OCI-LY7 (cell line): ENCODE measurements at regions not wholly inside any gene's neighbourhood (a gene's known extent, or its start where the extent isn't known, plus 50 kb on each side); places are given as distances from the start of the nearest gene placed in this dataset.

Experiments used
- BruUV-seq: library from RNA; stranded (reverse); fragments of 400-500 nt; replicated peaks from 2 replicates; lab custom pipeline; 2021; lab: Mats Ljungman, UMichigan
- CTCF ChIA-PET: fragments of 300-600 bp; sonication (Branson Sonifier 250); formaldehyde crosslinking; loops from one replicate; lab custom pipeline; 2022; ENCODE audit warnings: antibody characterized with exemption; ENCODE audit not compliant: unreplicated experiment; lab: Charles Lee
- POLR2A ChIA-PET: fragments of 300-600 bp; sonication (Branson Sonifier 250); formaldehyde crosslinking; loops from one replicate; lab custom pipeline; 2022; ENCODE audit warnings: antibody characterized with exemption; lab: Charles Lee
- DNase-seq: peaks from one replicate; pipeline ENCODE4 v3.0.0-alpha.2; 2015; ENCODE audit warnings: low spot score
- H2AFZ ChIP-seq: fragments of 200-600 bp; sonication (generic), shearing (Covaris generic); 2 replicates; pipeline ENCODE4 v1.6.1; 2014; ENCODE audit warnings: mild to moderate bottlenecking, antibody characterized with exemption, low read length, moderate library complexity
- H3K27ac ChIP-seq: fragments of 200-600 bp; sonication (generic); 2 replicates; pipeline ENCODE4 v1.5.1; 2014; ENCODE audit warnings: mixed run types, low read depth, mild to moderate bottlenecking, moderate library complexity, low read length, inconsistent platforms; ENCODE audit not compliant: poor library complexity, severe bottlenecking
- H3K36me3 ChIP-seq: fragments of 200-600 bp; sonication (generic); 2 replicates; pipeline ENCODE4 v1.6.1; 2014; ENCODE audit warnings: mild to moderate bottlenecking, antibody characterized with exemption, low read length, moderate library complexity, mixed read lengths; ENCODE audit not compliant: insufficient read depth
- H3K4me1 ChIP-seq: fragments of 200-600 bp; sonication (generic); 2 replicates; pipeline ENCODE4 v1.5.1; 2014; ENCODE audit warnings: mild to moderate bottlenecking, low read length; ENCODE audit not compliant: insufficient read depth, poor library complexity, severe bottlenecking
- H3K4me2 ChIP-seq: fragments of 200-600 bp; sonication (generic); 2 replicates; pipeline ENCODE4 v1.6.1; 2014; ENCODE audit warnings: mild to moderate bottlenecking, low read length
- H3K4me3 ChIP-seq: fragments of 200-600 bp; sonication (generic); 2 replicates; pipeline ENCODE4 v1.5.1; 2014; ENCODE audit warnings: mild to moderate bottlenecking, low read depth, low read length; ENCODE audit not compliant: poor library complexity, severe bottlenecking
- H3K79me2 ChIP-seq: fragments of 200-600 bp; sonication (generic); 2 replicates; pipeline ENCODE4 v1.6.1; 2016; ENCODE audit warnings: low read depth, mild to moderate bottlenecking, low read length, moderate library complexity, mixed read lengths; ENCODE audit not compliant: insufficient read depth
- H3K9me2 ChIP-seq: fragments of 200-600 bp; sonication (generic); 2 replicates; pipeline ENCODE4 v1.6.1; 2016; ENCODE audit warnings: mild to moderate bottlenecking, low read length, mixed read lengths; ENCODE audit not compliant: insufficient read depth
- H3K9me3 ChIP-seq: fragments of 200-600 bp; sonication (generic); 2 replicates; pipeline ENCODE4 v1.6.1; 2014; ENCODE audit warnings: mild to moderate bottlenecking, mixed run types, low read length, mixed read lengths
- H4K20me1 ChIP-seq: fragments of 200-600 bp; sonication (generic); 2 replicates; pipeline ENCODE4 v1.6.1; 2014; ENCODE audit warnings: mild to moderate bottlenecking, antibody characterized with exemption, low read length, moderate library complexity, mixed read lengths; ENCODE audit not compliant: insufficient read depth
- CTCF ChIP-seq: fragments of 200-600 bp; sonication (generic); conservative IDR thresholded peaks from 2 replicates; pipeline ENCODE4 v1.5.1; 2014; ENCODE audit warnings: mild to moderate bottlenecking, antibody characterized with exemption, low read length, moderate library complexity, mixed read lengths
- EZH2phosphoT487 ChIP-seq: fragments of 200-600 bp; sonication (generic); IDR thresholded peaks from 2 replicates; pipeline ENCODE4 v1.6.1; 2018; ENCODE audit warnings: low read depth, borderline replicate concordance, mild to moderate bottlenecking, mixed run types, antibody characterized with exemption, low read length, moderate library complexity, mixed read lengths
- intact Hi-C: fragments of 100-400 bp; cut with micrococcal nuclease; formaldehyde crosslinking; loops from one replicate; pipeline ENCODE4 v1.10.0; 2022; ENCODE audit not compliant: unreplicated experiment

DNA sequence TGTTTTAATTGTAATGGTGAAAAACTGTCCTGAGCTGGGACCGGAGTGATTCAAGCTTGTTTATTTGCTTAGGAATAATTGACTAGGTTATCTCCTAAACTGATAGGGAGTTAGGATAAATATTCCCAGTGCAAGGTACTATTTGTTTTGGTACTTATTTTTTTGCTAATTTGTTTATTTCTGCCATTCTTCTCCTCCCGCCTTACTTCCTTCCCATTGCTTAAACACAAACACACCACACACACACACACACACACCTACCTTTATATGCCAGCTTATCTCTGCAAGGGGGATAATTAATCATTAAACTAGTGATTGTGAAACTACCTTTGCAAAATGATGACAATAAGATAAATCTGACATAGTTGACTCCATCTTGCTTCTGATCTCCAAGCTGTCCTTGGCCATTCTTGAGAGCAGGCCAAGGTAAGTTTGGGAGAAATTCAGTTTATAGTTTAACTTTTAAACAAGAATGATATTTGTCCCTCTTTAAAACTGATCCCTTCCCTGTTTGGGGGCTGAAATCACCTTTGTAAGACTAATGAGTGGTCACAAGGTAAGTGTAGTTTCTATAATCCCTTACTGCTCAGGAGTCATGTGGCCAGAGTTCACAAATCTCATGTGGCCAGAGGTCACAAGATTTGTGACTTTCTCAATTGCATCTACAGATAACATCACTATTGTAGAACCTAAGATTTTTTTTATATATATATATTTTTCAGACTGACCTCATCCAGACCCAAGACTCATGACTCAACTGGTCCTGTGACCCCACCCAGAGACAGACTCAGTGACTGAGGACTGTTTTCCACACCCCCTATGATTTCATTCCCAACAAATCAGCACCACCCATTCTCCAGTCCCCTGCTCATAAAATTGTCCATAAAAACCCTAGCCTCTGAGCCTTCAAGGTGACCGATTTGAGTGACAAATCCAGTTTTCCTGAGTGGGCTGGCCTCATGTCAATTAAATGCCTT lies 83.1 kb upstream of the LRRTM4 start:
- intact Hi-C loops, result no loop called here

DNA sequence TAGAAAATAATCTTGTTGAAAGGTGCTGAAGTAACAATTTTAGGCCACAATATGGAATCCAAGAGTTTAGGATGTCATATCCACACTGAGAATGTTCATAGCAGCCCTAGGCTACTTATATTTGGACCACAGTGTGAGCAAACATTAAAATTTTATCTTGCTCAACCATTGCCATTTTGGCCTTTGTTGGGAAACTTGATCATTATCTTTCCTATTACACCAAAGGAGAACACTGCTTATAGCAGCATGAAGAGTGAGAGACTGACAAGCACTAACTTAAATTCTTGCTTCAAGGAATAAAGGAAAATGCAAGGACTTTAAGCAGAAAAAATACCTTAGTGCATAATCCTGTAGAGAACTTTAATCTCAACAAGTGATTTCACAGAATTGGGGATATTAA lies 86.3 kb upstream of the LRRTM4 start:
- BruUV-seq, result no TSS peak
- Histone ChIP-seq H3K79me2 (no peaks in the 10 kb centered on the region), H3K4me2 (no peak overlapping the region), H3K36me3 (no peaks in the 10 kb centered on the region), H3K27ac (no peak overlapping the region), H3K9me3 (no peaks in the 10 kb centered on the region), H2AFZ (no peak overlapping the region), H3K4me3 (no peak overlapping the region), H3K4me1 (no peaks in the 10 kb centered on the region), H4K20me1 (no peaks in the 10 kb centered on the region), H3K9me2 (no peaks in the 10 kb centered on the region)
- ChIA-PET CTCF (no interaction called here), POLR2A (no interaction called here)
- TF ChIP-seq EZH2phosphoT487, result no peak
- no peak for TF ChIP-seq CTCF
- no peak for DNase-seq
- intact Hi-C loops, result no loop called here

More for the DNA sequence above, 83.1 kb upstream of the LRRTM4 start:
- Histone ChIP-seq H2AFZ (no peak overlapping the region), H3K9me3 (no peaks in the 10 kb centered on the region), H3K36me3 (no peaks in the 10 kb centered on the region), H3K79me2 (no peaks in the 10 kb centered on the region), H3K27ac (no peak overlapping the region), H4K20me1 (no peaks in the 10 kb centered on the region), H3K9me2 (no peaks in the 10 kb centered on the region), H3K4me3 (no peak overlapping the region), H3K4me1 (no peaks in the 10 kb centered on the region), H3K4me2 (no peak overlapping the region)
- TF ChIP-seq CTCF, result no peak
- no peak for TF ChIP-seq EZH2phosphoT487
- ChIA-PET CTCF (no interaction called here), POLR2A (no interaction called here)
- no peak for DNase-seq
- BruUV-seq, result no TSS peak

GRCh38 chr2:77629539-77629938 lies 107.4 kb upstream of the LRRTM4 start:
- Histone ChIP-seq H3K4me3 (no peak overlapping the region), H4K20me1 (no peaks in the 10 kb centered on the region), H3K4me2 (no peak overlapping the region), H3K9me3 (no peaks in the 10 kb centered on the region), H2AFZ (no peak overlapping the region), H3K9me2 (no peaks in the 10 kb centered on the region), H3K36me3 (no peaks in the 10 kb centered on the region), H3K79me2 (no peaks in the 10 kb centered on the region), H3K27ac (no peak overlapping the region), H3K4me1 (no peaks in the 10 kb centered on the region)
- TF ChIP-seq CTCF, result no peak
- no peak for TF ChIP-seq EZH2phosphoT487
- no TSS peak for BruUV-seq
- ChIA-PET CTCF (no interaction called here), POLR2A (no interaction called here)
- DNase-seq, result no peak
- intact Hi-C loops, result no loop called here
